Mammary epithelial cell (primary cell): ENCODE measurements at regions not wholly inside any gene's neighbourhood (a gene's known extent, or its start where the extent isn't known, plus 50 kb on each side); places are given as distances from the start of the nearest gene placed in this dataset.

Source experiments
- CTCF ChIP-seq, 2 donors: IDR thresholded peaks in 1 of 2; conservative IDR thresholded peaks in 1 of 2; 2 replicates each; pipeline ENCODE4 v1.5.1; 2011 to 2012; ENCODE audit warnings: inconsistent platforms in 2 of 2, low read length in 2 of 2, mild to moderate bottlenecking in 2 of 2, control low read depth in 1 of 2, low read depth in 1 of 2; ENCODE audit not compliant: insufficient read depth in 1 of 2; ENCODE audit errors: extremely low read depth in 1 of 2
- EZH2 ChIP-seq: IDR thresholded peaks from 2 replicates; pipeline ENCODE4 v1.6.1; 2012; ENCODE audit warnings: low read length, inconsistent platforms, borderline replicate concordance

- TF ChIP-seq CTCF (conservative IDR thresholded peaks at IDR 0.05 in 1 of 2, IDR thresholded peaks at IDR 0.05 in 1 of 2; ENCODE audit: extremely low read depth in 1 of 2, insufficient read depth in 1 of 2, low read depth in 1 of 2, low read length in 2 of 2) (no peak), EZH2 (no peak)
These were observed 57.4 kb upstream of the NMNAT3 start for GRCh38 chr3:139735191-139735590.
